Thyroid gland (tissue), 4 donors: ENCODE measurements at regions not wholly inside any gene's neighbourhood (a gene's known extent, or its start where the extent isn't known, plus 50 kb on each side); places are given as distances from the start of the nearest gene placed in this dataset.

Experiments
- DNase-seq, 2 donors: peaks; one replicate each; pipeline ENCODE4 v3.0.0-alpha.2; 2019
- H3K27ac ChIP-seq, 3 donors: fragments of 200-600 bp; sonication (generic); 1 replicate in 2 of 3; 2 replicates in 1 of 3; pipeline ENCODE4 v1.5.1; 2016 to 2019; ENCODE audit warnings: mild to moderate bottlenecking in 1 of 3, moderate library complexity in 1 of 3
- H3K27me3 ChIP-seq: fragments of 200-600 bp; sonication (generic); one replicate; pipeline ENCODE4 v1.5.1; 2019
- H3K36me3 ChIP-seq, 2 donors: fragments of 200-600 bp; sonication (generic); one replicate each; pipeline ENCODE4 v1.5.1; 2016 to 2019
- H3K4me1 ChIP-seq, 2 donors: fragments of 200-600 bp; sonication (generic); one replicate each; pipeline ENCODE4 v1.5.1; 2017 to 2019
- H3K4me3 ChIP-seq, 3 donors: fragments of 200-600 bp; sonication (generic); replicated peaks in 1 of 3; 1 replicate in 2 of 3; 2 replicates in 1 of 3; pipeline ENCODE4 v1.5.1; 2016; ENCODE audit warnings: mild to moderate bottlenecking in 1 of 3
- H3K9me3 ChIP-seq: fragments of 200-600 bp; sonication (generic); one replicate; pipeline ENCODE4 v1.5.1; 2017
- POLR2A ChIP-seq, 2 donors: fragments of 450-650 bp; IDR thresholded peaks; one replicate each; pipeline ENCODE4 v1.6.1; 2017; ENCODE audit warnings: antibody characterized with exemption in 2 of 2, mild to moderate bottlenecking in 2 of 2, moderate library complexity in 1 of 2
- WGBS, 2 donors: methylation state at CpG; one replicate each; pipeline ENCODE4 v1.1.5; 2017; 5-methylcytosine and 5-hydroxymethylcytosine counted together
- intact Hi-C: fragments of 100-400 bp; cut with DNase I; formaldehyde crosslinking; loops from one replicate; pipeline ENCODE4 v1.15.1; 2023
- TF ChIP-seq, protein P1 (sequence below), 6 experiments: fragments of 200-600 bp in 3 of 6; fragments of 450-650 bp in 3 of 6; sonication (generic) in 3 of 6; IDR thresholded peaks; one replicate each; pipeline ENCODE4 v1.5.1; 2016 to 2019; ENCODE audit warnings: antibody characterized with exemption in 6 of 6, mild to moderate bottlenecking in 2 of 6, inconsistent platforms in 1 of 6, moderate library complexity in 1 of 6

- intact Hi-C loops = no loop called here
- H3K36me3 ChIP-seq = no peaks in the 10 kb centered on the region
- DNase-seq = no peak
- H3K27ac ChIP-seq = no peak overlapping the region
- H3K27me3 ChIP-seq = no peaks in the 10 kb centered on the region
- TF ChIP-seq, protein P1, sequence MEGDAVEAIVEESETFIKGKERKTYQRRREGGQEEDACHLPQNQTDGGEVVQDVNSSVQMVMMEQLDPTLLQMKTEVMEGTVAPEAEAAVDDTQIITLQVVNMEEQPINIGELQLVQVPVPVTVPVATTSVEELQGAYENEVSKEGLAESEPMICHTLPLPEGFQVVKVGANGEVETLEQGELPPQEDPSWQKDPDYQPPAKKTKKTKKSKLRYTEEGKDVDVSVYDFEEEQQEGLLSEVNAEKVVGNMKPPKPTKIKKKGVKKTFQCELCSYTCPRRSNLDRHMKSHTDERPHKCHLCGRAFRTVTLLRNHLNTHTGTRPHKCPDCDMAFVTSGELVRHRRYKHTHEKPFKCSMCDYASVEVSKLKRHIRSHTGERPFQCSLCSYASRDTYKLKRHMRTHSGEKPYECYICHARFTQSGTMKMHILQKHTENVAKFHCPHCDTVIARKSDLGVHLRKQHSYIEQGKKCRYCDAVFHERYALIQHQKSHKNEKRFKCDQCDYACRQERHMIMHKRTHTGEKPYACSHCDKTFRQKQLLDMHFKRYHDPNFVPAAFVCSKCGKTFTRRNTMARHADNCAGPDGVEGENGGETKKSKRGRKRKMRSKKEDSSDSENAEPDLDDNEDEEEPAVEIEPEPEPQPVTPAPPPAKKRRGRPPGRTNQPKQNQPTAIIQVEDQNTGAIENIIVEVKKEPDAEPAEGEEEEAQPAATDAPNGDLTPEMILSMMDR (IDR thresholded peaks at IDR 0.05) = no peak
- no peak for TF ChIP-seq POLR2A (IDR thresholded peaks at IDR 0.05)
- H3K4me3 ChIP-seq = no peak overlapping the region
- H3K9me3 ChIP-seq = no peaks in the 10 kb centered on the region
- H3K4me1 ChIP-seq = no peaks in the 10 kb centered on the region
These were observed 438.8 kb upstream of the USP15 start for GRCh38 chr12:61821381-61821780.

DNA sequence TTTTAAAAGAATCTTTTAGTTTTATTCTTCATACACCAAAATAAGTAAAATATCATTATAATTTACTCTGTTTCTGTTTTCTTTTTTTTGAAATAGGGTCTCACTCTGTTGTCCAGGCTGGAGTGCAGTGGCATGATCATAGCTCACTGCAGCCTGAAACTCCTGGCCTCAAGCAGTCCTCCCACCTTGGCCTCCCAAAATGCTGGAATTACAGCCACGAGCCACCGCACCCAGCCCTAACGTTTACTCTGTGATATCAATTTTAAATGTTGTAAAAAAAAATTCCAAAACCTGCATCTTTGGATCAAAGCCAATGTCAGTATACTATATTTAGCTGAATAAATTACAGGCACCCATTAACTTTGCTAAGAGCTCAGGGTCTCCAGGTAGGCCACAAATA, 437.1 kb upstream of the USP15 start:
- DNase-seq = no peak
- no peak overlapping the region for H3K27ac ChIP-seq
- intact Hi-C loops = no loop called here
- no peaks in the 10 kb centered on the region for H3K9me3 ChIP-seq
- H3K4me3 ChIP-seq = no peak overlapping the region
- TF ChIP-seq, protein P1 (IDR thresholded peaks at IDR 0.05) = no peak
- TF ChIP-seq POLR2A (IDR thresholded peaks at IDR 0.05) = no peak
- H3K4me1 ChIP-seq = no peaks in the 10 kb centered on the region
- no peaks in the 10 kb centered on the region for H3K27me3 ChIP-seq
- 85 to 88% methylated on average over 3 of the region's 3 CpGs for WGBS, 2 donors
- no peaks in the 10 kb centered on the region for H3K36me3 ChIP-seq

GRCh38 chr12:61846765-61847164, 413.4 kb upstream of the USP15 start:
- Histone ChIP-seq H3K27me3 (no peaks in the 10 kb centered on the region), H3K4me3 (no peak overlapping the region), H3K9me3 (no peaks in the 10 kb centered on the region), H3K4me1 (no peaks in the 10 kb centered on the region), H3K36me3 (no peaks in the 10 kb centered on the region), H3K27ac (no peak overlapping the region)
- WGBS, 2 donors = 89 to 90% methylated on average over 5 of the region's 5 CpGs
- no peak for DNase-seq
- TF ChIP-seq, protein P1 (IDR thresholded peaks at IDR 0.05) = no peak
- no peak for TF ChIP-seq POLR2A (IDR thresholded peaks at IDR 0.05)
- intact Hi-C loops = no loop called here

DNA sequence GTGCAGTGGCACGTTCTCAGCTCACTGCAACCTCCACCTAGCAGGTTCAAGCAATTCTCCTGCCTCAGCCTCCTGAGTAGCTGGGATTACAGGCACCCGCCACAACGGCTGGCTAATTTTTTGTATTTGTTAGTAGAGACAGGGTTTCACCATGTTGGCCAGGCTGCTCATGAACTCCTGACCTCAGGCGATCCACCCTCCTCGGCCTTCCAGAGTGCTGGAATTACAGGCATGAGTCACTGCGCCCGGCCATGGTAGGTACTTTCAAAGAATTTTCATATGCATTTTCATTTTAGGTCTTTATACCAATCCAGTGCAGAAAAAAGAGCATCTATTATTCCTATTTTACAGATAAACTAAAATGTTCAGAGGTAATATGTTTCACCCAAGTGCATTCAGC, 411.3 kb upstream of the USP15 start:
- no peaks in the 10 kb centered on the region for H3K36me3 ChIP-seq
- WGBS, 2 donors = 79 to 90% methylated on average over 7 of the region's 7 CpGs
- no peaks in the 10 kb centered on the region for H3K27me3 ChIP-seq
- TF ChIP-seq, protein P1 (IDR thresholded peaks at IDR 0.05) = no peak
- TF ChIP-seq POLR2A (IDR thresholded peaks at IDR 0.05) = no peak
- no peaks in the 10 kb centered on the region for H3K4me1 ChIP-seq
- no peak for DNase-seq
- H3K4me3 ChIP-seq = no peak overlapping the region
- H3K9me3 ChIP-seq = no peaks in the 10 kb centered on the region
- intact Hi-C loops = no loop called here
- no peak overlapping the region for H3K27ac ChIP-seq

DNA sequence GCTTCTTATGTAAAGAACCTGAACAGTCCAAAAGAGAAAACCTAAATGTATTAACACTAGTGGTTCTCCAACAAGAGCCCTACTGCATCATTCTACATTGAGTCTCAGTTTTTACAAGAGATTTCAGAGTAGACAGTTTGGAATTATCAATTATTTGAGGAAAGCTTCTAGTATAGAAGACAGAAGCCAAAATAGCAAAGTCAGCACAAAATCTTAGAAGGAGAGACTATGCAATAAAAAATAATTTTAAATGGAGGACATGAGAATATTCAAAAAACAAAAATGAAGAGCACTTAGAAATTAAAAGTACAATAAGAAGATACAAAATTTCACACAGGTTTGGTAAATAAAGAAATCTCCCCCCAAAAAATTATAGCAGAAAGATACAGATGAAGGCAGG, 406.3 kb upstream of the USP15 start:
- no peak overlapping the region for H3K4me3 ChIP-seq
- no peaks in the 10 kb centered on the region for H3K36me3 ChIP-seq
- no peaks in the 10 kb centered on the region for H3K27me3 ChIP-seq
- no peak for DNase-seq
- no peak overlapping the region for H3K27ac ChIP-seq
- no peaks in the 10 kb centered on the region for H3K4me1 ChIP-seq
- intact Hi-C loops = no loop called here
- no peaks in the 10 kb centered on the region for H3K9me3 ChIP-seq
- TF ChIP-seq, protein P1 (IDR thresholded peaks at IDR 0.05) = no peak
- TF ChIP-seq POLR2A (IDR thresholded peaks at IDR 0.05) = no peak
